ENCODE measurements at regions not wholly inside any gene's neighbourhood (a gene's known extent, or its start where the extent isn't known, plus 50 kb on each side); places are given as distances from the start of the nearest gene placed in this dataset.

DNA sequence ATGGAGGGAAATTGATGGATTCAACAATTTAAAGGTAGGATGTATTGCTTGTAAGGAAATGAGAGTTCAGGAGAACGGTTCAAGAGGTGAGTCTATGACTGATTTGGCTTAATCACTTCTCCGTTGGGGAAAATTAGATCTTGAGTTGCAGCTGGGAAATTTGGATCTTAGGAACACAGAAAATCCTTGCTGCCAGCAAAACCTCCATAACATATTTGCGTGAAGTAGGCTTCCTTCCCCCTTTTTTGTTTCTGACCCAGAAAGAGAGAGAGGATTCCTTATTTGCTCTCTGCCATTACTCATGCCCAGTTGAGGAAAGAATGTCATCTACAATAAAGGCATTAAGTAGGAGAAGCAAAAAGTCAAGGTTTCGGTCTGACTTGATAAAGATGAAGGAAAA is 73.5 kb upstream of the PDC start:
- no peaks in the 10 kb centered on the region for H3K27me3 ChIP-seq (ENCODE audit: control insufficient read depth, insufficient read depth, low read length)
- no peaks in the 10 kb centered on the region for H3K36me3 ChIP-seq (ENCODE audit: control insufficient read depth in 2 of 3, insufficient read depth in 3 of 3, low read length in 3 of 3)
- FAIRE-seq (no peak), DNase-seq (no peak)
- H3K27ac ChIP-seq (ENCODE audit: low read depth in 2 of 2, low read length in 2 of 2): no peak overlapping the region
- H3K4me1 ChIP-seq (ENCODE audit: control insufficient read depth in 2 of 3, insufficient read depth in 2 of 3, low read depth in 1 of 3, low read length in 3 of 3): no peaks in the 10 kb centered on the region
- H3K9ac ChIP-seq (ENCODE audit: low read length in 3 of 3): no peak overlapping the region
- H3K9me3 ChIP-seq (ENCODE audit: control insufficient read depth in 2 of 3, insufficient read depth in 1 of 3, low read length in 3 of 3): no peaks in the 10 kb centered on the region
- intact Hi-C loops (cut with DNase I): no loop called here
- TF ChIP-seq, protein P1, sequence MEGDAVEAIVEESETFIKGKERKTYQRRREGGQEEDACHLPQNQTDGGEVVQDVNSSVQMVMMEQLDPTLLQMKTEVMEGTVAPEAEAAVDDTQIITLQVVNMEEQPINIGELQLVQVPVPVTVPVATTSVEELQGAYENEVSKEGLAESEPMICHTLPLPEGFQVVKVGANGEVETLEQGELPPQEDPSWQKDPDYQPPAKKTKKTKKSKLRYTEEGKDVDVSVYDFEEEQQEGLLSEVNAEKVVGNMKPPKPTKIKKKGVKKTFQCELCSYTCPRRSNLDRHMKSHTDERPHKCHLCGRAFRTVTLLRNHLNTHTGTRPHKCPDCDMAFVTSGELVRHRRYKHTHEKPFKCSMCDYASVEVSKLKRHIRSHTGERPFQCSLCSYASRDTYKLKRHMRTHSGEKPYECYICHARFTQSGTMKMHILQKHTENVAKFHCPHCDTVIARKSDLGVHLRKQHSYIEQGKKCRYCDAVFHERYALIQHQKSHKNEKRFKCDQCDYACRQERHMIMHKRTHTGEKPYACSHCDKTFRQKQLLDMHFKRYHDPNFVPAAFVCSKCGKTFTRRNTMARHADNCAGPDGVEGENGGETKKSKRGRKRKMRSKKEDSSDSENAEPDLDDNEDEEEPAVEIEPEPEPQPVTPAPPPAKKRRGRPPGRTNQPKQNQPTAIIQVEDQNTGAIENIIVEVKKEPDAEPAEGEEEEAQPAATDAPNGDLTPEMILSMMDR (IDR thresholded peaks at IDR 0.05; ENCODE audit: borderline replicate concordance, extremely low read depth, insufficient read depth): no peak
- no peak overlapping the region for H3K4me3 ChIP-seq (ENCODE audit: low read length in 3 of 3)

DNA sequence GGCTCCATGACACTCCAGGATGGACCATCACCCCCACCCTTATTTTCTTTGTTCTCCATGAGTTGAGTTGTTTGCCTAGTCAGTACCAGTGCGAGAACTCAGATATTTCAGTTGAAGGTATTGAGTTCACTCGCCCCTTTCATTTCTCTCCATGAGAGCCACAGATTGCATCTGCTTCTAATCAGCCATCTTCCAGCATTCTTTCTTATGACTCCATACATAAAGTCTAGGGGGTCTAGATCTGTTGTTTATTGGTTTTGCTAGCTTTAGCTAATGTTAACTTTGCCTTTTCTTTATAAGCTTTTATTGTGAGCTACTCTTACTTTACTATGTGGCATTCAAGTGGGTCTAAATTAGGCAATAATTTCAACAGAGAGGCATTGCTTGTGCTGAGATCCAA is 71.6 kb upstream of the PDC start:
- H3K27ac ChIP-seq (ENCODE audit: low read depth in 2 of 2, low read length in 2 of 2): no peak overlapping the region
- H3K4me1 ChIP-seq (ENCODE audit: control insufficient read depth in 2 of 3, insufficient read depth in 2 of 3, low read depth in 1 of 3, low read length in 3 of 3): no peaks in the 10 kb centered on the region
- no peaks in the 10 kb centered on the region for H3K9me3 ChIP-seq (ENCODE audit: control insufficient read depth in 2 of 3, insufficient read depth in 1 of 3, low read length in 3 of 3)
- FAIRE-seq: no peak
- H3K4me3 ChIP-seq (ENCODE audit: low read length in 3 of 3): no peak overlapping the region
- intact Hi-C loops (cut with DNase I): no loop called here
- no peaks in the 10 kb centered on the region for H3K36me3 ChIP-seq (ENCODE audit: control insufficient read depth in 2 of 3, insufficient read depth in 3 of 3, low read length in 3 of 3)
- TF ChIP-seq, protein P1 (IDR thresholded peaks at IDR 0.05; ENCODE audit: borderline replicate concordance, extremely low read depth, insufficient read depth): no peak
- no peaks in the 10 kb centered on the region for H3K27me3 ChIP-seq (ENCODE audit: control insufficient read depth, insufficient read depth, low read length)
- no peak for DNase-seq
- no peak overlapping the region for H3K9ac ChIP-seq (ENCODE audit: low read length in 3 of 3)

DNA sequence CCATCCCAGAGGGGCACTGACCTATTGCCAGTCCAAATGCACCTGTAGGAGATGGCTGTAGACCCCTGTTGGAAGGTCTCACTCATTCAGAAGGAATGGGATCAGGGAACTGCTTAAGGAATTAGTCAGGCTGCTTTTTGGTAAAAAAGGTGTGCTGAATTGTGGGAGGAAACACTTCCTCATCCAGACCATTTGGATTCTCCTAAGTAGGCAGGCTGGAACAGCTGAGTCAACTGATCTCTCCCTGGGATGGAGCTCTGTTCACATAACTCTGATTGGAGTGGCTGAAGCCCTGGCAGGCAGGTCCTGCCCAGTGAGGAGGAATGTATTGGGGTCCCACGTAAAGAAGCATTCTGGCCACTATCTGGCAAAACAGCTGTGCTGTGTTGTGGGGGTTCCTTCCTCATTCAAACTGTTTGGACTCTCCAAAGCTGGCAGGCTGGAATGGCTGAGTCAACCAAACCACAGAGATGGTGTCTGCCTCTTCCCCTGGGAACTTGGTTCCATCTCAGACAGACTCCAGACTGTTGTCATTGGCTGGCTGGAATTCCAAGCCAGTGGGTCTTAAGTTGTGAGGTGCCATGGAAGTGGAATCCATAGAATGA is 70.7 kb upstream of the PDC start:
- intact Hi-C loops (cut with DNase I): no loop called here
- no peak overlapping the region for H3K9ac ChIP-seq (ENCODE audit: low read length in 3 of 3)

More for the DNA sequence above, 70.7 kb upstream of the PDC start:
- Histone ChIP-seq H3K4me1 (ENCODE audit: control insufficient read depth in 2 of 3, insufficient read depth in 2 of 3, low read depth in 1 of 3, low read length in 3 of 3) (no peaks in the 10 kb centered on the region), H3K27me3 (ENCODE audit: control insufficient read depth, insufficient read depth, low read length) (no peaks in the 10 kb centered on the region), H3K9me3 (ENCODE audit: control insufficient read depth in 2 of 3, insufficient read depth in 1 of 3, low read length in 3 of 3) (no peaks in the 10 kb centered on the region), H3K4me3 (ENCODE audit: low read length in 3 of 3) (no peak overlapping the region), H3K36me3 (ENCODE audit: control insufficient read depth in 2 of 3, insufficient read depth in 3 of 3, low read length in 3 of 3) (no peaks in the 10 kb centered on the region), H3K27ac (ENCODE audit: low read depth in 2 of 2, low read length in 2 of 2) (no peak overlapping the region)
- TF ChIP-seq, protein P1 (IDR thresholded peaks at IDR 0.05; ENCODE audit: borderline replicate concordance, extremely low read depth, insufficient read depth): no peak
- FAIRE-seq: no peak
- no peak for DNase-seq
